ENCODE measurements at regions not wholly inside any gene's neighbourhood (a gene's known extent, or its start where the extent isn't known, plus 50 kb on each side); places are given as distances from the start of the nearest gene placed in this dataset.
A peak's percentile ranks its signal among the peaks of the same experiment; 100 is the strongest.

GRCh38 chr9:85430659-85431338 lies 311.0 kb downstream of the AGTPBP1 start:
- DNase-seq (ENCODE audit: low read depth in 4 of 4, low spot score in 2 of 4): no peak

GRCh38 chr9:85428230-85428629 lies 313.5 kb downstream of the AGTPBP1 start:
- peak in 1 of 4 donors; percentile 54 for DNase-seq (ENCODE audit: low read depth in 4 of 4, low spot score in 2 of 4)

GRCh38 chr9:85427772-85428171 lies 314.0 kb downstream of the AGTPBP1 start:
- DNase-seq (ENCODE audit: low read depth in 4 of 4, low spot score in 2 of 4): no peak

GRCh38 chr9:85425153-85425611 lies 316.6 kb downstream of the AGTPBP1 start:
- DNase-seq (ENCODE audit: low read depth in 4 of 4, low spot score in 2 of 4): peak; percentile 72 to 87 (median 82)

- DNase-seq (ENCODE audit: low read depth in 4 of 4, low spot score in 2 of 4): no peak
Measured at GRCh38 chr9:85423422-85423821, 318.3 kb downstream of the AGTPBP1 start.

- no peak for DNase-seq (ENCODE audit: low read depth in 4 of 4, low spot score in 2 of 4)
Measured at GRCh38 chr9:85421641-85422040, 320.1 kb downstream of the AGTPBP1 start.

- no peak for DNase-seq (ENCODE audit: low read depth in 4 of 4, low spot score in 2 of 4)
Measured at GRCh38 chr9:85420750-85421149, 321.0 kb downstream of the AGTPBP1 start.

- no peak for DNase-seq (ENCODE audit: low read depth in 4 of 4, low spot score in 2 of 4)
Measured at GRCh38 chr9:85417674-85418073, 324.1 kb downstream of the AGTPBP1 start.

- no peak for DNase-seq (ENCODE audit: low read depth in 4 of 4, low spot score in 2 of 4)
Measured at GRCh38 chr9:85416715-85417114, 325.0 kb downstream of the AGTPBP1 start.

- no peak for DNase-seq (ENCODE audit: low read depth in 4 of 4, low spot score in 2 of 4)
Measured at GRCh38 chr9:85414390-85414789, 327.4 kb downstream of the AGTPBP1 start.

GRCh38 chr9:85408494-85408893 lies 333.3 kb downstream of the AGTPBP1 start:
- DNase-seq (ENCODE audit: low read depth in 4 of 4, low spot score in 2 of 4): no peak

- DNase-seq (ENCODE audit: low read depth in 4 of 4, low spot score in 2 of 4): no peak
Measured at GRCh38 chr9:85405566-85405950, 336.2 kb downstream of the AGTPBP1 start.

- DNase-seq (ENCODE audit: low read depth in 4 of 4, low spot score in 2 of 4): no peak
Measured at GRCh38 chr9:85404911-85405565, 336.7 kb downstream of the AGTPBP1 start.

- no peak for DNase-seq (ENCODE audit: low read depth in 4 of 4, low spot score in 2 of 4)
Measured at GRCh38 chr9:85402551-85402950, 339.2 kb downstream of the AGTPBP1 start.

GRCh38 chr9:85401998-85402397 lies 339.8 kb downstream of the AGTPBP1 start:
- DNase-seq (ENCODE audit: low read depth in 4 of 4, low spot score in 2 of 4): no peak

GRCh38 chr9:85397005-85397404 lies 344.7 kb downstream of the AGTPBP1 start:
- no peak for DNase-seq (ENCODE audit: low read depth in 4 of 4, low spot score in 2 of 4)

- DNase-seq (ENCODE audit: low read depth in 4 of 4, low spot score in 2 of 4): no peak
Measured at GRCh38 chr9:85392260-85392659, 349.5 kb downstream of the AGTPBP1 start.

- DNase-seq (ENCODE audit: low read depth in 4 of 4, low spot score in 2 of 4): no peak
Measured at GRCh38 chr9:85377731-85378289, 363.9 kb downstream of the AGTPBP1 start.

- no peak for DNase-seq (ENCODE audit: low read depth in 4 of 4, low spot score in 2 of 4)
Measured at GRCh38 chr9:85368781-85369180, 373.0 kb downstream of the AGTPBP1 start.

GRCh38 chr9:85359161-85359560 lies 382.6 kb downstream of the AGTPBP1 start:
- no peak for DNase-seq (ENCODE audit: low read depth in 4 of 4, low spot score in 2 of 4)

GRCh38 chr9:85349046-85349445 lies 392.7 kb downstream of the AGTPBP1 start:
- no peak for DNase-seq (ENCODE audit: low read depth in 4 of 4, low spot score in 2 of 4)

GRCh38 chr9:85347541-85347940 lies 394.2 kb downstream of the AGTPBP1 start:
- DNase-seq (ENCODE audit: low read depth in 4 of 4, low spot score in 2 of 4): no peak

Measured in left renal cortex interstitium (tissue), 4 donors.